ENCODE measurements at regions not wholly inside any gene's neighbourhood (a gene's known extent, or its start where the extent isn't known, plus 50 kb on each side); places are given as distances from the start of the nearest gene placed in this dataset.

GRCh38 chr7:16084875-16085274 lies 336.5 kb downstream of the CRPPA start:
- Histone ChIP-seq H3K36me3 (no peaks in the 10 kb centered on the region), H3K4me1 (no peaks in the 10 kb centered on the region), H3K9me3 (no peaks in the 10 kb centered on the region), H3K27ac (no peak overlapping the region), H3K27me3 (no peaks in the 10 kb centered on the region), H3K4me3 (no peak overlapping the region)
- DNase-seq: no peak
- intact Hi-C loops (cut with DNase I; ENCODE audit: low total_unique reads): loop anchor here (5.0 kb wide), 1 partner anchor 482 kb away; no protein-coding TSS in a partner anchor
- WGBS, 5 donors: 72 to 82% (median 80%) methylated on average over 4 of the region's 4 CpGs
- TF ChIP-seq EP300 (IDR thresholded peaks at IDR 0.05) (no peak), POLR2A (IDR thresholded peaks at IDR 0.05) (no peak), POLR2AphosphoS5 (IDR thresholded peaks at IDR 0.05) (no peak), CTCF (IDR thresholded peaks at IDR 0.05) (no peak)

GRCh38 chr7:16084370-16084769 lies 337.0 kb downstream of the CRPPA start:
- Histone ChIP-seq H3K4me1 (no peaks in the 10 kb centered on the region), H3K27ac (no peak overlapping the region), H3K36me3 (no peaks in the 10 kb centered on the region), H3K27me3 (no peaks in the 10 kb centered on the region), H3K9me3 (no peaks in the 10 kb centered on the region), H3K4me3 (no peak overlapping the region)
- WGBS, 5 donors: 30 to 49% (median 41%) methylated on average over 3 of the region's 3 CpGs
- intact Hi-C loops (cut with DNase I; ENCODE audit: low total_unique reads): loop anchor here (5.0 kb wide), 1 partner anchor 483 kb away; no protein-coding TSS in a partner anchor
- no peak for DNase-seq
- TF ChIP-seq CTCF (IDR thresholded peaks at IDR 0.05): no peak
- TF ChIP-seq POLR2AphosphoS5 (IDR thresholded peaks at IDR 0.05): no peak
- TF ChIP-seq EP300 (IDR thresholded peaks at IDR 0.05): no peak
- no peak for TF ChIP-seq POLR2A (IDR thresholded peaks at IDR 0.05)

- no peak for DNase-seq
- intact Hi-C loops (cut with DNase I; ENCODE audit: low total_unique reads): loop anchor here (5.0 kb wide), 1 partner anchor 483 kb away; no protein-coding TSS in a partner anchor
- WGBS, 5 donors: 20 to 48% (median 27%) methylated on average over 3 of the region's 3 CpGs
- Histone ChIP-seq H3K4me3 (no peak overlapping the region), H3K27ac (no peak overlapping the region), H3K27me3 (no peaks in the 10 kb centered on the region), H3K36me3 (no peaks in the 10 kb centered on the region), H3K9me3 (no peaks in the 10 kb centered on the region), H3K4me1 (no peaks in the 10 kb centered on the region)
- TF ChIP-seq POLR2A (IDR thresholded peaks at IDR 0.05) (no peak), POLR2AphosphoS5 (IDR thresholded peaks at IDR 0.05) (no peak), CTCF (IDR thresholded peaks at IDR 0.05) (no peak), EP300 (IDR thresholded peaks at IDR 0.05) (no peak)
These were observed 337.4 kb downstream of the CRPPA start for GRCh38 chr7:16083931-16084330.

GRCh38 chr7:16080131-16080530 lies 341.2 kb downstream of the CRPPA start:
- no peaks in the 10 kb centered on the region for H3K36me3 ChIP-seq
- H3K4me1 ChIP-seq: peaks cover 0 to 7% (median 3%) of the 10 kb centered on the region in 4 donors
- WGBS, 5 donors: 82 to 98% (median 94%) methylated on average over 2 of the region's 2 CpGs
- intact Hi-C loops (cut with DNase I; ENCODE audit: low total_unique reads): loop anchor here (5.0 kb wide), 1 partner anchor 487 kb away; no protein-coding TSS in a partner anchor
- H3K27me3 ChIP-seq: no peaks in the 10 kb centered on the region
- no peak for DNase-seq
- H3K27ac ChIP-seq: no peak overlapping the region
- TF ChIP-seq POLR2AphosphoS5 (IDR thresholded peaks at IDR 0.05): no peak
- TF ChIP-seq CTCF (IDR thresholded peaks at IDR 0.05): no peak
- TF ChIP-seq EP300 (IDR thresholded peaks at IDR 0.05): no peak
- TF ChIP-seq POLR2A (IDR thresholded peaks at IDR 0.05): no peak
- no peak overlapping the region for H3K4me3 ChIP-seq
- no peaks in the 10 kb centered on the region for H3K9me3 ChIP-seq
